ENCODE measurements at regions not wholly inside any gene's neighbourhood (a gene's known extent, or its start where the extent isn't known, plus 50 kb on each side); places are given as distances from the start of the nearest gene placed in this dataset.
"Not testable (repeated sequence)": the region's sequence is repeated elsewhere in the genome, so short reads cannot be mapped to it uniquely, and the experiment has no call there.

- no peak for DNase-seq (ENCODE audit: low read depth)
These were observed 149.8 kb upstream of the ANKRD55 start for GRCh38 chr5:56382896-56383295.

DNA sequence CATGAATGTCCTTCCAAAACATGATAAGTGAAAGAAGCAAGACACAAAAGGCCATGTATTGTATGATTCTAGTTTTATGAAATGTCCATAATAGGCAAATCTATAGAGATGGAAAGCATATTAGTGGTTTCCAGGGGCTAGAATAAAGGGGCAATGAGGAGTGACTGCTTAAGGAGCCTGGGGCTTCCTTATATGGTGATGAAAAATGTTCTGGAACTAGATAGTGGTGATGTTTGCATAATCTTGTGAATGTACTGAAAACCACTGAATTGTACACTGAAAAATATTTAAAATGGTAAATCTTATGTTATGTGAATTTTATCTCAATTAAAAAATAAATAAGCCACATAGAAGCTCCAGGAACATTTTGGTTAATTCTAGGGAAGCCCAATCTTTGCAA is 144.4 kb upstream of the ANKRD55 start:
- DNase-seq (ENCODE audit: low read depth), result no peak

DNA sequence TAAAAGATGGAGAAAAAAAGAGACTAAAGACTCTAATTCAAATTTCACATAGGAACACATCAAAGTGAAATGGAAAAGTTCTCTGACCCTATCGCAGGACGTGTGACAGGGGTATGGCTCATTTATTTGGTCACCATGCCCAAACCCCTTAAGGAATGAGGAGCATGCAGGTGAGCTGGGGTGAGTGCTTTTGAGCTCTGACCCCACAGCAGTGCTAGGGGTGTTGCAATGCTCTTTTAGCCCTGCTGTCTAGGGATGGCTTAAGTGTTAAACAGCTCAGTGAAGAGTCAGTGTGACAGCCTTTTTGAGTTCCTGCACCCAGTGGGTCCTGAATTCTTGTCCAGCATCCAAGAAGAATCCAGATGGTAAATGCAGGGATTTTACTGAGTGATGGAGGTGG is 143.0 kb upstream of the ANKRD55 start:
- no peak for DNase-seq (ENCODE audit: low read depth)

DNA sequence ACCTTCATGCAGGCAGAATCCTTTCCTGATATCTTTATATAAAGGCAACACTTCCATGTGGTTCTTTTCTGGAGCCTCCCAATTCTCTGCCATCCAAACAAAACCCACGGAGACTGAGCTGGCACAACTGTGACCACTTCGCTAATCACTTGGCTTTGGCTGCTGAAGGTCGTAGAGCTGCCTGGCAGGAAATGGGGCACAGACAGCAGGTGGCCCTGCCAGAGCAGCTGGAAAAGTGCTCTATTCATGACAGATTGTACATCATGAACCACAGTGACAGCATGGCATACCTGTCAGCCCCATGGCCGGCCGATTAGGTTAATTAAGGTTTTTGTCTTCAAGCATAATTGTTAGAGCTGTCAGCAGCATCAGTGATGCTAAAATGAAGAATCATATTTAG is 141.9 kb upstream of the ANKRD55 start:
- DNase-seq (ENCODE audit: low read depth), result no peak

- not testable (repeated sequence) for DNase-seq (ENCODE audit: low read depth)
These were observed 139.4 kb upstream of the ANKRD55 start for GRCh38 chr5:56372491-56372890.

- DNase-seq (ENCODE audit: low read depth), result no peak
These were observed 136.3 kb upstream of the ANKRD55 start for GRCh38 chr5:56369361-56369811.

DNA sequence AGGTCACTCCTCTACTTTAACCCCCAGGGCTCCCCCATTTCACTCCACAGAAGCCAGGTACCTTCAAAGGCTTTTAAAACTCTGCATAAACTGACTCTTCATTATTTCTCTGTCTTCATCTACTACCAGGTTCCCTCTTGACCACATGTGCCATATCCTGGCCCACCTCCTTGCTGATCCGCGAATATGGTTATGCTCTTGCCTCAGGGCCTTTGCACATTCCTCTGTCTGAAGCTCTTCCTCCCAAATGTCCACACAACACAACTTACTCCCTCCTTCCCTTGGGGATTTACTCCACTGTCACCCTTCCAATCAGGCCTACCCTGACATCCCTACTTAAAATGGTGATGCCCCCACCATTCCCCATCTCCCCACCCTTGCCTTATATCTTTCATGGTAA is 134.6 kb upstream of the ANKRD55 start:
- no peak for DNase-seq (ENCODE audit: low read depth)

DNA sequence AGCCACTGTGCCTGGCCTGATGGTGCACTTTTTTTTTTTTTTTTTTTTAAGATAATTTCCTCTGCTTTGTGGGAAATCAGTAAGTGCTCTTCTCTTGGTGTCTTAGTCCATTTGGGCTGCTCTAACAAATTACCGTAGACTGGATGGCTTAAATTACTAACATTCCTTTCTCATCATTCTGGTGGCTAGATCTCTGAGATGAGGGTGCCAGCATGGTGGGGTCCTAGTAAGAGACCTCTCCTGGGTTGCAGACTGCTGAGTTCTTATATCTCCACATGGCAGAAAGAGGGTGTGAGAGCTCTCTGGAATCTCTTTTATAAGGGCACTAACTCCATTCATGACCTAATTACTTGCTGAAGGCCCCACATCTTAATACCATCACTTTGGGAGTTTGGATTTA is 133.9 kb upstream of the ANKRD55 start:
- no peak for DNase-seq (ENCODE audit: low read depth)

DNA sequence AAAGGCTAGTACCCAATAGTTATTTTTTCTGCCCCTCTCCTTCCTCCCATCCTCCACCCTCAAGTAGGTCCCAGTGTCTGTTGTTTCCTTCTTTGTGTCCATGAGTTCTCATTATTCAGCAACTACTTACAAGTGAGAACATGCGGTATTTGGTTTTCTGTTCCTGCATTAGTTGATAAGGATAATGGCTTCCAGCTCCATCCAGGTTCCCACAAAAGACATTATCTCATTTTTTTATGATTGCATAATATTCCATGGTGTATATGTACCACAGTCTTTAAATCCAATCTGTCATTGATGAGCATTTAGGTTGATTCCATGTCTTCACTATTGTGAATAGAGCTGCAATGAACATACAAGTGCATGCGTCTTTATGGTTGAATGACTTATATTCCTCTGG is 128.3 kb upstream of the ANKRD55 start:
- no peak for DNase-seq (ENCODE audit: low read depth)

- no peak for DNase-seq (ENCODE audit: low read depth)
These were observed 127.7 kb upstream of the ANKRD55 start for GRCh38 chr5:56360816-56361215.

- no peak for DNase-seq (ENCODE audit: low read depth)
These were observed 126.9 kb upstream of the ANKRD55 start for GRCh38 chr5:56359809-56360685.

DNA sequence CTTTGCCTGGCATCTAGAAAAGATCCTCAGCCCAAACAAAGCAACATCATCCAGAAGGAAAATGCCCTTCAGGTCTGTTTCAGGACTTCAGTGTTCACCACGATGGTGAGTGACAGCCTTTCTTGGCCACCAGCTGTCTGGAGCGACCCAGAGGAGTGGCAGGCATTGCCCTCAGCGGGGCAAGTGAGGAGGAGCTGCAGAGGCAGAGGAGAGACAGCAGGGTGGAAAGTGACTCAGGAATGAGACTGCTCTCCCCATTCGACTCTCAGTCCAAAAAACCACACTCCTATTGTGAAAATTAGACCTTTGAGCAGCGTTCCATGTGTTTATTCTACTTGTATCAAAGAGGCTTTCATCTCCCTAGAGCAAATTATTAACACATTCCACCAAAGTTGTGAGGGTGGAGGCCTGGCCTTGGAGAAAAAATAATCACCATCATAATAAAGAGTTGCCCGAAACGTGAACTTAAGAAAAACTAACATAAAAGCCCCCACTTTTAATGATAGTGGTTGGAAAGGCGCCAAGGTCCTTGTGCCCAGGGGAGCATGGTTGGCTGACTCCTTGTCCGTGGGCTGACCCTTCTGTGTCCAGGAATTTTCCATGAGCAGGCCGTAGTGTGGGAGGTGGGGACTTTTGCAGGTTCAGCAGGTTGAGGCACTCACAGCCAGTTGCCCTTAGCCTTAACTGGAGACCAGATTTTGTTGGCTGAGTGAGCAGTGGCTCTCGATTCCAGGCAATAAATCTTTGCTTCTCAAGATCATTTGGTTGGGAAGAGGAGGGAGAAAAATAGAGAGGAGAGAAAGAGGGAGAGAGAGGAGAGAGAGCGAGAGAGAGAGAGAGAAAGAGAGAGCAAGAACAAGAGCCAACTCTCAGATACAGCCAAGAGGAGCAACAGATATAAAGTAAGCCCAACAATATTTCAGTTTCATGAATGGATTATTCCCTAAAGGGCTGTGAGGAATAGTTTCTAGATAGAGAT is 125.9 kb upstream of the ANKRD55 start:
- no peak for DNase-seq (ENCODE audit: low read depth)

DNA sequence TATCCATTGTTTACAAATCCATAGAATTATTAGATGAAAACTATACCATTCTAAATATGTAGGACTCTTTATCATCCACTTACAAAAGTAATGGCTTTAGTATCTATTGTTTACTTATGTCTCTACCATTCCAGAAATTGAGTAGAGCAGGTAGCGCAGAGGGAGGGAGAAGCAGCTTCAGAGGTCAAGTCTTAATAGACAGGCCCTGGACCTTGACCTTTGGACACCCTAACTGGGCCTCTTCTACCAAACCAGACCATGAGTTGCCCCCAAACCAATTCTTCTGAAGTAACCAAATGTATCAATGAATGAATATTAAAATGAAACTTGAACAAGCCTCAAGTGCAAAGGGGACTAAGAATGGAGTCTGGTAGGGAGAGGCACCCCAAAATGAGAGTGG is 124.9 kb upstream of the ANKRD55 start:
- no peak for DNase-seq (ENCODE audit: low read depth)

DNA sequence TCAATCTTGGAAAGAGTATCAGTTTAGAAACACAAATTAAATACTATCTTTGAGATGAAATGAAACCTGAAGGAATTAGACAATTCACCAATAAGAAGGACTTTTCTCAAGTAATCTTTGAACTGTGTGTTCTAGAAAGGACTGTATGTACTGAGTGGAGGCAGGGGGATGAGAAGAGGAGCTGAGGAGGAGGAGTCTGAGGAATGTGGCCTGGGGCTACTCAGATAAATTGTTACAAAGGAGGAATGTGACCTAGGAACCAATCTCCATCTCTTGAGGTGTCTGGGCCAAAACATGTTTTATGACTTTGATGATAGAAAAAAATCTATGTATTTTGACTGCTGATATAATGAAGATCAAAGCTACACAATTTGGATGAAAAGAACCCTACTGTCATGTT is 124.3 kb upstream of the ANKRD55 start:
- DNase-seq (ENCODE audit: low read depth), result no peak

DNA sequence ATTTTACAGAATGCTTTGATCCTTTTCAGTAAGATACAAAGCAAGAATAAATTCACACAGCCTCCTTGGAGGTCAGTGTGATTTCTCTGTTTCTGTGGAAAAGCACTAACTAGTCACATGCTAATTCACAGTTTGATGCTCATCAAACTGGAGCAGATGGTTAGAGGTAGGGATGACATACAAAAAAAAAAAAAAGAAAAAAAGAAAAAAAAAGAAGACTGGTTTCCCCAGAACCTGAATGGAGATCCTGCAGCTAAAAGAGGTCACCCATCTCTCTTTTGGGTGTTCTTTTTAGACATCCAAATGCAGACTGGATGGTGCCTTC is 123.7 kb upstream of the ANKRD55 start:
- no peak for DNase-seq (ENCODE audit: low read depth)

- DNase-seq (ENCODE audit: low read depth), result no peak
These were observed 123.1 kb upstream of the ANKRD55 start for GRCh38 chr5:56356121-56356835.

DNA sequence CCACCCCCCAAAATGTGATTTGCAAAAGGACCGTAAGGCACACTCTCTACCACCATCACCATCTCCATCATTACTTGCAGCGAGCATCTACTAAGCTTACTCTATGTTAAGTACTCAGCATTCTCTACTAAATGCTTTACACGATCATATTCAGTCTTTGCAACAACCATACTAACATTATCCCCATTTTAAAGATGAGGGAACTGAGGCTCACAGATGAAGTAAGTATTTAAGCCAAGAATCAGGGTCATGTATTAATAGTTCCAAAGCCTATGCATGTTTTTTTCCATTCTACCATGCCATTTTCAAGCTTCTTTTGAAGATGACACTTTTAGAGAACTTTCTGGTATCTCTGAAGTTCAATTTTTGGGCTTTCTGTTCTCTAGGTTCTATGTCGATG is 121.7 kb upstream of the ANKRD55 start:
- no peak for DNase-seq (ENCODE audit: low read depth)

GRCh38 chr5:56352808-56353590 is 119.9 kb upstream of the ANKRD55 start:
- DNase-seq (ENCODE audit: low read depth), result no peak

DNA sequence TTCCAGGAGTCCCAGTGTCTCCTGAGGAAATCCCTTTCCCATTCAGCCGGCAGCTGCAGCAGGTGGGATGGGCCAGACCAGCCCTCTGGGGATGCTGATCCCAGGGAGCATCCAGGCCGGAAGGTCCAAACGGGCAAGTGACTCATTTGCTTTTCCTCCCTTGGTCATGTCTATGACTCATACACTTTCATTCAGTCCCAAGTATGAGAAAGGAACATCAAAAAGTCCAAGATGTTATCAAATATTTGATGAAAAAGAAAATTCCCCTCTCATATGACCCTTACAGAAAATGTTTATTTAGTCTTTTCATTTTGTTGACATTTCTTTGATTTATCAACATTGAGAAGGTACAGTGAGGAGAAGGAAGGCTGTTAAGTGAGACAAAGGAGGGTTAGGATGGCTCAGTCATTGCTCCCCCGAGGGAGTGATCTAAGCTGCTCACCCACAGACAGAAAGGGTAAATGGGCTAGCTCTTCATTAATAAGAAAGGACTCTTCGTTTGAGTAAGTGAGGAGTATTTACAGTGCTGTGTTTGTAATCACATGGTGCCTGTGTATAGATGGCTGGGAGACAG is 117.6 kb upstream of the ANKRD55 start:
- no peak for DNase-seq (ENCODE audit: low read depth)

DNA sequence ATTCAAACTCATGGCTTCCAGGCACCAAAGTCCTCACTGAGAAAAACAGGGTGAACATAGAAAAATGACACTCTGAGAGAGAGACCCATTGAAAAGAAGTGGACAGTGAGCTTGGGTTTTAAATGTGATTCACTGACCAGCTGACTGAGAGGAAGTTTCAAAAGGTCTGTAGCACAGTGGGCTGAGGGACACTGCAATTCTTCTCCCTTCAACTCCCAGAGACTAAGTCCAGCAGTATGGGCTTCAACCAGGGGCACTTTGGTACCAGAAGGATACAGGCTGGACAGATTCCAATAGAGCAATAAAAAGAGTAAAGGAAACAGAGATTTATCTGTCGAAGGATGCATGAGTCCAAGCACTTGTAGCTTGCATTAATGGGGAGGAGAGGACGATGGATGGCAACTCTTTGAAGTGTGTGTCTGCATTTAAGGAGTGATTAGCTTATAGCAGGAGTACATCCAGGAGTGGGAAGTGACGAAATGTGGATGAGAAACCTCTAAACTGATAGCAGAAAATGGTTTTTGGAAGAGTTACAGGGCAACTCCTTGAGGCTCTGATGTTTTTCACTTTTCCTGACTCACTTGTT is 117.0 kb upstream of the ANKRD55 start:
- no peak for DNase-seq (ENCODE audit: low read depth)

DNA sequence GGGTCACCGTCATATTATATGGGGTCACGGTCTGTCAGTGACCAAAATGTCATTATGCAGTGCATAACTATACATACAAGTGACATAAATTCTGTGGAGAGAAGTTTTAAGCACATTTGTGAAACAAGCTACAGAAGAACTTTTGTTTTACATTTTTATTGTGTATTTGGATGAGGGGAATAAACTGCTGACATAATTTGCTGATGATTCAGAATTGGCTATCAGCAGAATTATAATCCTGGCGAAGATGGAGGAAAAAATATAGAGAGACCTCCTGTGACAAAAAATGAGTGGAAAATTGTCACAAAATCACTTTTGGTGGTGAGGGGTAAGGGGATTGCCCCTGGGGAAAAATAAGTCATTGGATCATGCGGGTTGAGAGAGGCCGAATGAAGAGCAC is 116.3 kb upstream of the ANKRD55 start:
- no peak for DNase-seq (ENCODE audit: low read depth)

Measured in activated T-cell treated with anti-CD3 and anti-CD28 coated beads for 1 hour (primary cell).